GM12878 (cell line): ENCODE measurements at regions not wholly inside any gene's neighbourhood (a gene's known extent, or its start where the extent isn't known, plus 50 kb on each side); places are given as distances from the start of the nearest gene placed in this dataset.

Source experiments
- CEBPB ChIP-seq, 2 experiments: fragments of 150-350 bp in 1 of 2; IDR thresholded peaks; 2 replicates each; pipeline ENCODE4 v1.6.1; 2012 to 2014; ENCODE audit warnings: low read depth in 2 of 2, low read length in 2 of 2, borderline replicate concordance in 1 of 2, inconsistent platforms in 1 of 2
- JUND ChIP-seq: IDR thresholded peaks from 2 replicates; pipeline ENCODE4 v1.6.1; 2012; ENCODE audit warnings: low read depth, mild to moderate bottlenecking, low read length, improper control_type of control experiment, moderate library complexity
- TF ChIP-seq, protein P1 (sequence below), 3 experiments: IDR thresholded peaks in 2 of 3; conservative IDR thresholded peaks in 1 of 3; 2 replicates each; pipeline ENCODE4 v1.5.1; 2011; ENCODE audit warnings: low read depth in 3 of 3, low read length in 3 of 3, mild to moderate bottlenecking in 3 of 3, control low read depth in 2 of 3, moderate library complexity in 2 of 3, inconsistent platforms in 1 of 3, mixed read lengths in 1 of 3; ENCODE audit not compliant: control insufficient read depth in 2 of 3, insufficient read depth in 1 of 3; ENCODE audit errors: extremely low read depth in 1 of 3
- TF ChIP-seq, protein P2 (sequence below): fragments of 450-650 bp; IDR thresholded peaks from 2 replicates; pipeline ENCODE4 v1.6.1; 2014; ENCODE audit warnings: mild to moderate bottlenecking

DNA sequence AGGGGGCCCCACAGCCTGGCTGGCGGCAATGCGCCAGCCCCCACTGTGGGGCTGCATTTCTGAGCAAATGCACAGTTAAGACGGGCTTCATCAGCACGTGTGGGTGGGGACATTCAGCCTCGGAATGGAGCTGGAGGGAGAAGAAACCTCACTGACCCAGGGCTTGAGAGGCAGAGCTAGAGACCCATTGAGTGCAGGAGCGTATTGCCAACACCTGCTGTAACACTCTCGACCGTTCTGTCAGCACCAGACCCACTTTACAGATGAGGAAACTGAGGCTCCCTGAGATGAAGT lies 200.9 kb upstream of the RAB6C start:
- TF ChIP-seq, protein P1, sequence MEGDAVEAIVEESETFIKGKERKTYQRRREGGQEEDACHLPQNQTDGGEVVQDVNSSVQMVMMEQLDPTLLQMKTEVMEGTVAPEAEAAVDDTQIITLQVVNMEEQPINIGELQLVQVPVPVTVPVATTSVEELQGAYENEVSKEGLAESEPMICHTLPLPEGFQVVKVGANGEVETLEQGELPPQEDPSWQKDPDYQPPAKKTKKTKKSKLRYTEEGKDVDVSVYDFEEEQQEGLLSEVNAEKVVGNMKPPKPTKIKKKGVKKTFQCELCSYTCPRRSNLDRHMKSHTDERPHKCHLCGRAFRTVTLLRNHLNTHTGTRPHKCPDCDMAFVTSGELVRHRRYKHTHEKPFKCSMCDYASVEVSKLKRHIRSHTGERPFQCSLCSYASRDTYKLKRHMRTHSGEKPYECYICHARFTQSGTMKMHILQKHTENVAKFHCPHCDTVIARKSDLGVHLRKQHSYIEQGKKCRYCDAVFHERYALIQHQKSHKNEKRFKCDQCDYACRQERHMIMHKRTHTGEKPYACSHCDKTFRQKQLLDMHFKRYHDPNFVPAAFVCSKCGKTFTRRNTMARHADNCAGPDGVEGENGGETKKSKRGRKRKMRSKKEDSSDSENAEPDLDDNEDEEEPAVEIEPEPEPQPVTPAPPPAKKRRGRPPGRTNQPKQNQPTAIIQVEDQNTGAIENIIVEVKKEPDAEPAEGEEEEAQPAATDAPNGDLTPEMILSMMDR (IDR thresholded peaks at IDR 0.05 in 2 of 3, conservative IDR thresholded peaks at IDR 0.05 in 1 of 3; ENCODE audit: control insufficient read depth in 2 of 3, extremely low read depth in 1 of 3, insufficient read depth in 1 of 3, low read depth in 3 of 3, low read length in 3 of 3), result no peak
- TF ChIP-seq, protein P2, sequence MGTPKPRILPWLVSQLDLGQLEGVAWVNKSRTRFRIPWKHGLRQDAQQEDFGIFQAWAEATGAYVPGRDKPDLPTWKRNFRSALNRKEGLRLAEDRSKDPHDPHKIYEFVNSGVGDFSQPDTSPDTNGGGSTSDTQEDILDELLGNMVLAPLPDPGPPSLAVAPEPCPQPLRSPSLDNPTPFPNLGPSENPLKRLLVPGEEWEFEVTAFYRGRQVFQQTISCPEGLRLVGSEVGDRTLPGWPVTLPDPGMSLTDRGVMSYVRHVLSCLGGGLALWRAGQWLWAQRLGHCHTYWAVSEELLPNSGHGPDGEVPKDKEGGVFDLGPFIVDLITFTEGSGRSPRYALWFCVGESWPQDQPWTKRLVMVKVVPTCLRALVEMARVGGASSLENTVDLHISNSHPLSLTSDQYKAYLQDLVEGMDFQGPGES, result no peak
- TF ChIP-seq JUND, result no peak
- TF ChIP-seq CEBPB (IDR thresholded peaks at IDR 0.05; ENCODE audit: borderline replicate concordance in 1 of 2, low read depth in 2 of 2, low read length in 2 of 2), result no peak
